ENCODE measurements at regions not wholly inside any gene's neighbourhood (a gene's known extent, or its start where the extent isn't known, plus 50 kb on each side); places are given as distances from the start of the nearest gene placed in this dataset.

- no peak for TF ChIP-seq GATA2 (IDR thresholded peaks at IDR 0.05; ENCODE audit: low read depth, low read length)
- no peak for TF ChIP-seq GATA3 (IDR thresholded peaks at IDR 0.05; ENCODE audit: low read depth, low read length)
Measured at GRCh38 chr7:91396-92175, 100.8 kb upstream of the FAM20C start.
